K562 (cell line): ENCODE measurements at regions not wholly inside any gene's neighbourhood (a gene's known extent, or its start where the extent isn't known, plus 50 kb on each side); places are given as distances from the start of the nearest gene placed in this dataset.

ENCODE experiments used
- CREB1 ChIP-seq, 2 experiments: sonication (generic) in 1 of 2; formaldehyde crosslinking in 1 of 2; IDR thresholded peaks; 2 replicates each; pipeline versions ENCODE4 v1.6.1 to v1.8.0; 2012 to 2022; ENCODE audit warnings: inconsistent platforms in 1 of 2, mild to moderate bottlenecking in 1 of 2, missing genetic modification reagents in 1 of 2, moderate library complexity in 1 of 2
- CTBP1 ChIP-seq: fragments of 450-650 bp; IDR thresholded peaks from 2 replicates; pipeline ENCODE4 v1.6.1; 2016; ENCODE audit warnings: borderline replicate concordance
- HOMEZ ChIP-seq: fragments of 250-450 bp; sonication (Bioruptor Pico); IDR thresholded peaks from 2 replicates; pipeline ENCODE4 v1.4.0; 2020; ENCODE audit warnings: mild to moderate bottlenecking, moderate library complexity
- NFYB ChIP-seq: IDR thresholded peaks from 2 replicates; pipeline ENCODE4 v1.6.1; 2011; ENCODE audit warnings: mild to moderate bottlenecking, moderate library complexity; ENCODE audit not compliant: insufficient read length; ENCODE audit errors: extremely low read depth
- PHF8 ChIP-seq: fragments of 200-600 bp; sonication (generic); IDR thresholded peaks from 2 replicates; pipeline ENCODE4 v1.6.1; 2012; ENCODE audit warnings: mixed run types, mild to moderate bottlenecking, inconsistent platforms, low read length, moderate library complexity, borderline replicate concordance
- POLR2A ChIP-seq: fragments of 450-650 bp; conservative IDR thresholded peaks from 2 replicates; pipeline ENCODE4 v1.6.1; 2016
- STAT5B ChIP-seq: fragments of 250-450 bp; sonication (Bioruptor Pico); IDR thresholded peaks from 2 replicates; pipeline ENCODE4 v1.8.0; 2021; ENCODE audit warnings: mild to moderate bottlenecking, inconsistent platforms
- TAF7 ChIP-seq: fragments of 450-650 bp; IDR thresholded peaks from 2 replicates; pipeline ENCODE4 v1.6.1; 2016; ENCODE audit warnings: missing genetic modification characterization, missing compliant biosample characterization
- TBP ChIP-seq: optimal IDR thresholded peaks from 2 replicates; pipeline ENCODE3; 2011; ENCODE audit warnings: low read depth, low read length, improper control_type of control experiment
- YY1 ChIP-seq, 3 experiments: IDR thresholded peaks; 2 replicates each; pipeline ENCODE4 v1.6.1; 2011; ENCODE audit warnings: low read length in 2 of 3, mild to moderate bottlenecking in 2 of 3, moderate library complexity in 2 of 3, borderline replicate concordance in 1 of 3, control low read depth in 1 of 3, low read depth in 1 of 3; ENCODE audit not compliant: insufficient read depth in 3 of 3, insufficient replicate concordance in 2 of 3, control insufficient read depth in 1 of 3, insufficient read length in 1 of 3; ENCODE audit errors: extremely low read depth in 1 of 3
- ZNF197 ChIP-seq: fragments of 200-800 bp; sonication (Bioruptor generic); IDR thresholded peaks from 2 replicates; pipeline ENCODE4 v1.6.1; 2016; ENCODE audit warnings: low read depth, missing genetic modification characterization, missing compliant biosample characterization
- TF ChIP-seq, protein P1 (sequence below): fragments of 250-450 bp; sonication (Bioruptor Pico); IDR thresholded peaks from 2 replicates; pipeline ENCODE4 v1.5.0; 2021; ENCODE audit warnings: mild to moderate bottlenecking, borderline replicate concordance

- TF ChIP-seq, protein P1, sequence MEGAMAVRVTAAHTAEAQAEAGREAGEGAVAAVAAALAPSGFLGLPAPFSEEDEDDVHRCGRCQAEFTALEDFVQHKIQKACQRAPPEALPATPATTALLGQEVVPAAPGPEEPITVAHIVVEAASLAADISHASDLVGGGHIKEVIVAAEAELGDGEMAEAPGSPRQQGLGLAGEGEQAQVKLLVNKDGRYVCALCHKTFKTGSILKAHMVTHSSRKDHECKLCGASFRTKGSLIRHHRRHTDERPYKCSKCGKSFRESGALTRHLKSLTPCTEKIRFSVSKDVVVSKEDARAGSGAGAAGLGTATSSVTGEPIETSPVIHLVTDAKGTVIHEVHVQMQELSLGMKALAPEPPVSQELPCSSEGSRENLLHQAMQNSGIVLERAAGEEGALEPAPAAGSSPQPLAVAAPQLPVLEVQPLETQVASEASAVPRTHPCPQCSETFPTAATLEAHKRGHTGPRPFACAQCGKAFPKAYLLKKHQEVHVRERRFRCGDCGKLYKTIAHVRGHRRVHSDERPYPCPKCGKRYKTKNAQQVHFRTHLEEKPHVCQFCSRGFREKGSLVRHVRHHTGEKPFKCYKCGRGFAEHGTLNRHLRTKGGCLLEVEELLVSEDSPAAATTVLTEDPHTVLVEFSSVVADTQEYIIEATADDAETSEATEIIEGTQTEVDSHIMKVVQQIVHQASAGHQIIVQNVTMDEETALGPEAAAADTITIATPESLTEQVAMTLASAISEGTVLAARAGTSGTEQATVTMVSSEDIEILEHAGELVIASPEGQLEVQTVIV: no peak
- no peak for TF ChIP-seq NFYB
- no peak for TF ChIP-seq CTBP1
- peak; percentile 52; the same call in 1 of the 2 replicates for TF ChIP-seq PHF8
- peak; percentile 49 to 92 (median 83) for TF ChIP-seq YY1 (IDR thresholded peaks at IDR 0.05; ENCODE audit: borderline replicate concordance in 1 of 3, control insufficient read depth in 1 of 3, extremely low read depth in 1 of 3, insufficient read depth in 3 of 3, insufficient read length in 1 of 3, insufficient replicate concordance in 2 of 3, low read depth in 1 of 3, low read length in 2 of 3)
- TF ChIP-seq HOMEZ: no peak
- peak; percentile 69 for TF ChIP-seq CREB1 (IDR thresholded peaks at IDR 0.05)
- 0 out of 2 replicates have a peak, but pooled peaks have one; percentile 35 for TF ChIP-seq CREB1 (CRISPR knock-in tag; IDR thresholded peaks at IDR 0.05)
- TF ChIP-seq STAT5B (CRISPR knock-in tag): no peak
- TF ChIP-seq TBP: no peak
- TF ChIP-seq POLR2A: peak; percentile 52; the same call in 1 of the 2 replicates
- TF ChIP-seq TAF7 (tag): peak; percentile 57; the same call in 1 of the 2 replicates
- no peak for TF ChIP-seq ZNF197 (CRISPR knock-in tag)
These were observed 147.5 kb downstream of the ERMARD start (continued) for GRCh38 chr6:169898788-169899480.
